RWPE2 (cell line): ENCODE measurements at regions not wholly inside any gene's neighbourhood (a gene's known extent, or its start where the extent isn't known, plus 50 kb on each side); places are given as distances from the start of the nearest gene placed in this dataset.
"Not testable (repeated sequence)": the region's sequence is repeated elsewhere in the genome, so short reads cannot be mapped to it uniquely, and the experiment has no call there.

Experiments
- ATAC-seq: fragments of 200-7000 bp; cut with Tn5 transposase; 3 replicates; pipeline ENCODE4 v1.9.1; 2021; ENCODE audit warnings: low read depth
- DNase-seq: peaks from one replicate; pipeline ENCODE4 v3.0.0-alpha.2; 2020; ENCODE audit warnings: low spot score
- H3K27ac ChIP-seq: fragments of 450-650 bp; 2 replicates; pipeline ENCODE4 v1.5.1; 2017; ENCODE audit warnings: mild to moderate bottlenecking; ENCODE audit not compliant: poor library complexity, severe bottlenecking
- H3K27me3 ChIP-seq: fragments of 250-450 bp; sonication (Bioruptor Pico); 2 replicates; pipeline ENCODE4 v1.5.1; 2021; ENCODE audit warnings: mild to moderate bottlenecking, moderate library complexity; ENCODE audit not compliant: insufficient read depth, poor library complexity, severe bottlenecking
- H3K36me3 ChIP-seq: fragments of 250-450 bp; sonication (Bioruptor Pico); 2 replicates; pipeline ENCODE4 v1.5.1; 2020; ENCODE audit warnings: low read depth, mild to moderate bottlenecking, moderate library complexity
- H3K4me1 ChIP-seq: fragments of 250-450 bp; sonication (Bioruptor Pico); 2 replicates; pipeline ENCODE4 v1.5.1; 2021; ENCODE audit warnings: mild to moderate bottlenecking, moderate library complexity; ENCODE audit not compliant: insufficient read depth, poor library complexity, severe bottlenecking
- H3K4me3 ChIP-seq: fragments of 250-450 bp; sonication (Bioruptor Pico); 2 replicates; pipeline ENCODE4 v1.5.1; 2021; ENCODE audit warnings: mild to moderate bottlenecking, moderate library complexity; ENCODE audit not compliant: severe bottlenecking
- H3K9me3 ChIP-seq: fragments of 250-450 bp; sonication (Bioruptor Pico); 2 replicates; pipeline ENCODE4 v1.5.1; 2021; ENCODE audit warnings: mild to moderate bottlenecking, moderate library complexity; ENCODE audit not compliant: severe bottlenecking
- CTCF ChIP-seq: fragments of 450-650 bp; IDR thresholded peaks from one replicate; pipeline ENCODE4 v1.5.1; 2017; ENCODE audit warnings: mild to moderate bottlenecking, moderate library complexity; ENCODE audit not compliant: poor library complexity, severe bottlenecking

- H3K4me1 ChIP-seq, H3K36me3 ChIP-seq, H3K27ac ChIP-seq, ATAC-seq, DNase-seq, H3K27me3 ChIP-seq, H3K9me3 ChIP-seq, H3K4me3 ChIP-seq: not testable (repeated sequence)
Measured at GRCh38 chr3:125762601-125763000, 167.3 kb upstream of the OSBPL11 start.

DNA sequence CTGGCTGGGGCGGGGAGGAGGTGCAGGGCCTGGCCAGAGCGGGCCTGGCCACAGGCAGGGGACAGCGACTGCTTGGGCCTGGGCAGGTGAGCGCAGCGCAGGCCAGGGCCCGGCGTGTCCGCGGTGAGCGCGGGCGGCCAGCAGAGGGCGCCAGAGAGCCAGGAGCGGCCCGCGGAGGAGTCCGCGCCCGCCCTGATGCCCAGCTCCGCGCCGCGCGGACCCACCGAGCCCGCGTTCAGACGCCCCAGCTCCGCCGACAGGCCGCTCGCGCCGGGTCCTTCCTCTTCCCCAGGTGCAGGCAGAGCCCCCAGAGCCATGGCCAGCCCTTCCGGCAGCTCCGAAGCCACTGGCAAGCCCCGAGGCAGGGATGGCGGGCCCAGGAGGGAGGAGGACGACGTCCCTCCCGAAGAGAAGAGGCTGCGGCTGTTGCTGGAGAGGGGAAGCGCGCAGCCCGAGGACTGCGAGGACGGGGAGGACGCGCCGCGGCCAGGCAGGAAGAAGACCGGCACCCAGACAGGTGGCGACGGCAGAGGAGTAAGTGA, 171.1 kb upstream of the OSBPL11 start:
- TF ChIP-seq CTCF: peak; percentile 70
- not testable (repeated sequence) for H3K27me3 ChIP-seq, H3K36me3 ChIP-seq, H3K9me3 ChIP-seq, DNase-seq, H3K27ac ChIP-seq, H3K4me1 ChIP-seq
- H3K4me3 ChIP-seq: peak overlapping the region; percentile 30
- 0 out of 3 replicates have a peak, but pooled peaks have one; percentile 54 for ATAC-seq

DNA sequence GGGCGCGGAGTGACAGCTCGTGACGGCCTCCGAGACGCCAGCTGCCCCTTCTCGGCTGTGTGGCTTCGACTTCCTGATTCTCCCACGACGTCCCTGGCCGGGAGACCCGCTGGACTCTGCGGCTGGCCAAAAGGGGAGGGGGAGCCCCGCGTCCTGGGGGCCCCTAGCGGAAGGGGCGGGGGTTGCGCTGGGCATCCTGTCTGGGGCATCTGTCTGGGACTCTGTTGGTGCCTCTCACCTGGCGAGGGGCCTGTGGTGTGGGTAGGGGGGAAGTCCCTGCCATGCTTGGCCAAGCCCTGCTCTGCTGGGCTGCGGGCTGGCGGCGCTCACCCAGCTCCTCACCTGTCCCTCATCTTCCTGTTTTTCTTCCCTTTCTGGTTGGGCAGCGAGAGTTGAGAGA, 171.6 kb upstream of the OSBPL11 start:
- not testable (repeated sequence) for DNase-seq, H3K27me3 ChIP-seq, H3K36me3 ChIP-seq, H3K4me1 ChIP-seq, H3K27ac ChIP-seq, H3K9me3 ChIP-seq, ATAC-seq
- peak overlapping the region; percentile 30 for H3K4me3 ChIP-seq

DNA sequence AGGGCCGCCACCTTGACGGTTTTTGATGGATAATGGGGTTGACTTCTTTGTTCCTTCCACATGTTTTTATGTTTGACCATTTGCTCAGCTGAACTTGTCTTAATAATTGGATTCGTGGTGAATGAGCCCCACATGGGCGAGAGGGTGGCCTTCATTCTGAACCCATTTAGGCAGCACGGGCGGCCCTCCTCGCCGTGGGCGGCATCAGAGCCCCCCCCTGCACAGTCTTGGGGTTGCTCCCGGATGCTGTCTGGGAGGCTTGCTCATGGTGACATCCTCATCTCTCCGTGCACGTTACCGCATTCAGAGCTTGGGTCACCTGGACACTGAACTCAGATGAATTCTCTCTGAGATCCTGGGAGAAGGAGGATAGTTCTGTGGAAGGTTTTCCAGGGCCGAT, 172.3 kb upstream of the OSBPL11 start:
- no peak for TF ChIP-seq CTCF
- Histone ChIP-seq H3K27me3 (no peaks in the 10 kb centered on the region), H3K4me3 (no peak overlapping the region), H3K9me3 (no peaks in the 10 kb centered on the region), H3K4me1 (no peaks in the 10 kb centered on the region), H3K36me3 (no peaks in the 10 kb centered on the region), H3K27ac (no peak overlapping the region)
- DNase-seq (no peak), ATAC-seq (no peak)

DNA sequence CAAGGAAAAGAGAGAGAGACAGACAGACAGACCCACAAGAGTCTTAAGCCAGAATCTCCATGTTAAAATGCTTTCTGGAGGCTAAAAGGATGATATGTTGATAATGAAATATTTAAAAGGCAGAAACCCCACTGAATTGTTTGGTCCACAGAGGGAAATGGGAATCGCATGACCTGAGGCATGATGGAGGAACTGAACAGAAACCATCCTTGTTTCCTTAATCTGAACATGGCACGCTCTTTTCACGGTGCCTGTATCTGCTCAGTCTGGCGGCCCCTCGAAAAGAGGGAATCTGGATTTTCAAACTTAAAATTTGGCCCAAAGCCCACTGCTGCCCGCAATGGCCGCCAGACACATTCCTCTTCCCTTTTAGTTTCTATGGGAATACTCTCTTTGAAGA, 173.5 kb upstream of the OSBPL11 start:
- not testable (repeated sequence) for H3K27ac ChIP-seq, ATAC-seq, H3K27me3 ChIP-seq, H3K4me1 ChIP-seq, H3K4me3 ChIP-seq, H3K36me3 ChIP-seq, DNase-seq, H3K9me3 ChIP-seq

DNA sequence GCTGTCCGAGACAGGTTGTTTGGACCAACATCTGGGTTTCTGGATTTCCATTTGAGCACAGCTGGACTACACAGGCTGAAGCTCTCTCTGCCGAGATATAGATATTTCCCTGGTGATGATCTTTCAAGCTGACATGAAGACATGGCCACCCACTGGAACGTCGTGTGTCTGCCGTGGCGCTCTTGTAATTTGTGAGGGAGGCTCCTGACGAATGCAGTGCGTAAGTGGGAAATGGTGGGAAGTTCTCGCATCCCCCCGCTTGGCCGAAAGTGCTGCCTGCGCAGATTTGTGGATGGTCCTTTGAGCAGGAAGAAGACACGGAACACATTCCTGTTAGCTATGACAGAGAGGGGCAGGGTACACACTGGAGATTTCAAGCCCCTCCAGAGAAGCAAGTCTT, 176.2 kb upstream of the OSBPL11 start:
- not testable (repeated sequence) for H3K27ac ChIP-seq, H3K9me3 ChIP-seq, H3K4me1 ChIP-seq, DNase-seq, H3K4me3 ChIP-seq, ATAC-seq, H3K27me3 ChIP-seq, H3K36me3 ChIP-seq

GRCh38 chr3:125774433-125775034, 179.2 kb upstream of the OSBPL11 start:
- H3K27ac ChIP-seq, H3K4me3 ChIP-seq, H3K27me3 ChIP-seq, DNase-seq, H3K9me3 ChIP-seq, H3K36me3 ChIP-seq, ATAC-seq, H3K4me1 ChIP-seq: not testable (repeated sequence)

DNA sequence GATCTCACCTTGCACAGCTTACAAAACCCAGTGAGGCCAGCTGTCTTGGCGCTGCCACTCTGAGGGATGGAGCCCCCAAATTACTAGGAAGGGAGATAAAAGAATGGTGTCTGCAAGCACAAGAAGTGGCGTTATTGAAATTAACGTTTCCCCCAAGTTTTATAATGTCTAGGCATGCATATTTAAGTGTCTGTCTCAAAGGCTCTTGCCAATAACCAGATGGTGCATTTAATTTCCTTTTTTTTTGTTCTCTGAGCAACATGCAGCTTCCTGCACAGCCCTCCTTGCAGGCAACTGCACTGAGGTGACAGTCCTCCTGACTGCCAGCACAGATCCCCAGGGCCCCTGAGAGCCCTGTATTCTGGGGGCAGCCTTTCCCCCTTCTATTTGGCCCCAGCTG, 179.8 kb upstream of the OSBPL11 start:
- not testable (repeated sequence) for H3K27me3 ChIP-seq, H3K9me3 ChIP-seq, H3K4me3 ChIP-seq, H3K36me3 ChIP-seq, H3K27ac ChIP-seq, DNase-seq, ATAC-seq, H3K4me1 ChIP-seq

GRCh38 chr3:125775606-125776294, 180.5 kb upstream of the OSBPL11 start:
- H3K36me3 ChIP-seq, H3K27ac ChIP-seq, DNase-seq, H3K27me3 ChIP-seq, ATAC-seq, H3K4me3 ChIP-seq, H3K4me1 ChIP-seq, H3K9me3 ChIP-seq: not testable (repeated sequence)

- ATAC-seq, H3K36me3 ChIP-seq, H3K4me1 ChIP-seq, H3K4me3 ChIP-seq, H3K27me3 ChIP-seq, H3K27ac ChIP-seq, DNase-seq, H3K9me3 ChIP-seq: not testable (repeated sequence)
Measured at GRCh38 chr3:125779276-125779675, 184.0 kb upstream of the OSBPL11 start.
